ENCODE measurements at regions not wholly inside any gene's neighbourhood (a gene's known extent, or its start where the extent isn't known, plus 50 kb on each side); places are given as distances from the start of the nearest gene placed in this dataset.

DNA sequence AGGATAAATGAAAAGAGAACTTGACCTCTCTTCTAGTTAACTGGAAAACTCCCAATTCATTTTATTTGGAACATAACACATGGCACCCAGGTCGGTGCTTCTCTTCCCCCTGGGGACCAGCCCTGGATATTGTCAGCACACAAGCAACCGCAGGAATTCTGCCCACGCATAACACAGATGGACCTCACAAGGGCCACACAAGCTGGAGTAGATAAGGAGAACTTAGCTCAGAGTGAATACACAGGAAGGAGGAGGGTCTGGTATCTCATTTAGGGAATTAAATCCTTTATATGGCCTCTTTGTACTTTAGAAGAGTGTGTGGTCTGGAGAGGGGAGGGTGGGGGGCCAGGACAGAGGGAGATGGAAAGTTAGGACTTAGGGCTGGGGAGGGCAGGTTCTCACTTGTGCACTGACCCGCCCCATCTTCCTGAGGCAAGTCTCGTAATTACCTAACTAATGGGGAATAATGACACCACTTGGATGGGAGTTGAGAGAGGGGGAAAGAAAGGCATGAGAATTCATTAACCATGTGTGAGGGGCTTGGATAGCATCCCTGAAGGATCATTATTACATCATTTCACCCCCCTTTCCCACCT, 341.2 kb upstream of the WWC1 start:
- TF ChIP-seq, protein P1, sequence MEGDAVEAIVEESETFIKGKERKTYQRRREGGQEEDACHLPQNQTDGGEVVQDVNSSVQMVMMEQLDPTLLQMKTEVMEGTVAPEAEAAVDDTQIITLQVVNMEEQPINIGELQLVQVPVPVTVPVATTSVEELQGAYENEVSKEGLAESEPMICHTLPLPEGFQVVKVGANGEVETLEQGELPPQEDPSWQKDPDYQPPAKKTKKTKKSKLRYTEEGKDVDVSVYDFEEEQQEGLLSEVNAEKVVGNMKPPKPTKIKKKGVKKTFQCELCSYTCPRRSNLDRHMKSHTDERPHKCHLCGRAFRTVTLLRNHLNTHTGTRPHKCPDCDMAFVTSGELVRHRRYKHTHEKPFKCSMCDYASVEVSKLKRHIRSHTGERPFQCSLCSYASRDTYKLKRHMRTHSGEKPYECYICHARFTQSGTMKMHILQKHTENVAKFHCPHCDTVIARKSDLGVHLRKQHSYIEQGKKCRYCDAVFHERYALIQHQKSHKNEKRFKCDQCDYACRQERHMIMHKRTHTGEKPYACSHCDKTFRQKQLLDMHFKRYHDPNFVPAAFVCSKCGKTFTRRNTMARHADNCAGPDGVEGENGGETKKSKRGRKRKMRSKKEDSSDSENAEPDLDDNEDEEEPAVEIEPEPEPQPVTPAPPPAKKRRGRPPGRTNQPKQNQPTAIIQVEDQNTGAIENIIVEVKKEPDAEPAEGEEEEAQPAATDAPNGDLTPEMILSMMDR (IDR thresholded peaks at IDR 0.05) = no peak
- no peak for TF ChIP-seq FOXJ3 (CRISPR knock-in tag; IDR thresholded peaks at IDR 0.05; ENCODE audit: borderline replicate concordance)
- TF ChIP-seq, protein P2, sequence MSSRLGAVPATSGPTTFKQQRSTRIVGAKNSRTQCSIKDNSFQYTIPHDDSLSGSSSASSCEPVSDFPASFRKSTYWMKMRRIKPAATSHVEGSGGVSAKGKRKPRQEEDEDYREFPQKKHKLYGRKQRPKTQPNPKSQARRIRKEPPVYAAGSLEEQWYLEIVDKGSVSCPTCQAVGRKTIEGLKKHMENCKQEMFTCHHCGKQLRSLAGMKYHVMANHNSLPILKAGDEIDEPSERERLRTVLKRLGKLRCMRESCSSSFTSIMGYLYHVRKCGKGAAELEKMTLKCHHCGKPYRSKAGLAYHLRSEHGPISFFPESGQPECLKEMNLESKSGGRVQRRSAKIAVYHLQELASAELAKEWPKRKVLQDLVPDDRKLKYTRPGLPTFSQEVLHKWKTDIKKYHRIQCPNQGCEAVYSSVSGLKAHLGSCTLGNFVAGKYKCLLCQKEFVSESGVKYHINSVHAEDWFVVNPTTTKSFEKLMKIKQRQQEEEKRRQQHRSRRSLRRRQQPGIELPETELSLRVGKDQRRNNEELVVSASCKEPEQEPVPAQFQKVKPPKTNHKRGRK (CRISPR knock-in tag; IDR thresholded peaks at IDR 0.05; ENCODE audit: borderline replicate concordance) = no peak
- TF ChIP-seq, protein P3, sequence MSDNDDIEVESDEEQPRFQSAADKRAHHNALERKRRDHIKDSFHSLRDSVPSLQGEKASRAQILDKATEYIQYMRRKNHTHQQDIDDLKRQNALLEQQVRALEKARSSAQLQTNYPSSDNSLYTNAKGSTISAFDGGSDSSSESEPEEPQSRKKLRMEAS (CRISPR knock-in tag; IDR thresholded peaks at IDR 0.05) = no peak
